C1 segment of cervical spinal cord (tissue), 14 donors: ENCODE measurements at regions not wholly inside any gene's neighbourhood (a gene's known extent, or its start where the extent isn't known, plus 50 kb on each side); places are given as distances from the start of the nearest gene placed in this dataset.
A peak's percentile ranks its signal among the peaks of the same experiment; 100 is the strongest.
"Not testable (repeated sequence)": the region's sequence is repeated elsewhere in the genome, so short reads cannot be mapped to it uniquely, and the experiment has no call there.

Experiments used
- DNase-seq, 14 donors: peaks; one replicate each; lab custom pipeline; 2025; lab: John Stamatoyannopoulos, UW

DNA sequence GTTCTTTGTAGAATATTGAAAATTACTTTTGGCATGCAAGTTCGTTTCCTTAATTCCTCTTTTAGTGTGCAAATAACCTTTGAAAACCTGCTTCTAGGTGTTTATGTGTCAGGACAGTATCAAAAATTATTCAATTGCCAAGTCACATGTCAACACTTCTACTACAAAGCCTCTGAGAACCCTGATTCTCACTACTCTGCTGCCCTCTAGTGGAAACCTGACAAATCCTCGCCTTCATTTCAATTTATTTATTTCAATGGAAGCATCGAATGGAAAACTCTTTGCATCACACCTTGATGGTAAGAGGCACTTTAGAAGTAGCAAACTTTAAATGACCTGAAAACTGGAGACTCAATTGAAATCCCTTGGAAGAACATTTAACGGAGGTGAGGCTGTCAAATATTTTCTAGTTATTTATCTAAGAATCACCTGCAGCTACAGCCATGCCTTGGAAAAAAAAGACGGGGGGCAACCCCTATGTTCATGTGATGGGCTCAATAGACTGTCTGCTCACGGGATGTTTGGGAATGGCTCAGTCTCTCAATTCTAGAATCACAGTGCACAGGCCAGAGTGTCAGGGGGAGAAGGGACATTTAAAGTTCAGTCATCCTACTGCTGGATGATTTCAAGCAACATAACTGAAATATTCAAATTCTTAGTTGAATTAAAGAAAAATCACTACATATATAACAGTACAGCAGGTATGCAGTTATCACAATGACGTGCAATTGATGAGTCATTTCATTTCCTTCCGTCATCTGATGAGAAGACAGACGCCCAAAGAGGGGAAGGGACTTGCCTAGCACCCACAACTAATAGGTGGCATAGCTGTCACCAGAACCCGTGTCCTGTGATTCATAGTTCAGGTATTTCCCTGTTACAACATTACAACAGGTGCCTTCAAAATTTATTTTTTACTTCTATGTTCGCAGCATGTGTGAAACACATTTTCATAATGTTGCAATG is 563.9 kb downstream of the TOX3 start:
- peak in 8 of 14 donors; percentile 1 to 33 (median 6) for DNase-seq

DNA sequence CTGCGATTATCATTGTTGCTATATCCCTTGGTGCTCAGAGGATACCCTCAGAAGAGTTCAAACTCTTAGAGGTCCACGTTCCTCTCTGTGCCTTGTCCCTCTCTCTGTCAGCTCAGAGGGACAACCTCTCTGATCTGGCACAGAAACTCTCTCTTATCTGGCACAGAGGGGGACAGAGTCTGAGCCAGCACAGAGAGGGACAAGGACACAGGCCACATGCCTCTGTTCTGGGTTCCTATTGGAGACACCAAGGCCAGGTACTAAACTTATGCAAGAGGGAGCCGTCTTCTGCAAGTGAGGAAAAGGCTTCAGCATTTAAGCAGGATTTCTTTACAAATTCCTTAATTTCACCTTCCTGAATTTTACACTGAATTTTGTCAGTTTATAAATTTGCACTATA is 565.2 kb downstream of the TOX3 start:
- DNase-seq, result no peak

DNA sequence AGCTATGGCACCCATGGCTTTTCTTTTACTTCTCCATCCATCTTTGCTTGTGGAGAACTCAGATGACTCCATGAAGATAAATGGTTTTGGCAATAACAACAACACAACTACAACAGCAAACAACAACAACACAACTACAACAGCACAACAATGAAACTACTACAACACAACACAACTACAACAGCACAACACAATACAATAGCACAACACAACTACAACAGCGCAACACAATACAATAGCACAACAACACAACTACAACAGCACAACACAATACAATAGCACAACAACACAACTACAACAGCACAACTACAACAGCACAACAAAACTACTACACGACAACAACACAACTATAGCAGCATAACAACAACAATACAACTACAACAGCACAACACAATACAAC is 569.4 kb downstream of the TOX3 start:
- not testable (repeated sequence) for DNase-seq

DNA sequence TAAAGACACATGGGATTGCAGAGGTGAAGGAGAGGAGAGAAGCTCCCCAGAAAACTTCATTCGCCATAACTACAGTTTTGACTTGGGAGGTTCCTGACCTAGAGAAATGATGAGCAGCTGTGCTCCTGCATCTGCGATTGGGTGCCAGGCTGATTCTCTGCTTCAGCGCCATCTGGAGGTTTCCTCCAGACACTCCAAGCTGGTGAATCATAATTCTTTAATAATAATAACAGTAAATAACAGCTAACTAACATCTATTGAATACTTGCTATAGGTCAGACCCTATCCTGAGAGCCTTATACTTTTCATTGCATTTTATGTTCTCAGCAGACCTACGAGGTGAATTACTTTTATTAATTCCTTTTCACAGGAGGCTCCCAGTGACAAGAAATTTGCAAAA is 575.8 kb downstream of the TOX3 start:
- DNase-seq, result no peak

DNA sequence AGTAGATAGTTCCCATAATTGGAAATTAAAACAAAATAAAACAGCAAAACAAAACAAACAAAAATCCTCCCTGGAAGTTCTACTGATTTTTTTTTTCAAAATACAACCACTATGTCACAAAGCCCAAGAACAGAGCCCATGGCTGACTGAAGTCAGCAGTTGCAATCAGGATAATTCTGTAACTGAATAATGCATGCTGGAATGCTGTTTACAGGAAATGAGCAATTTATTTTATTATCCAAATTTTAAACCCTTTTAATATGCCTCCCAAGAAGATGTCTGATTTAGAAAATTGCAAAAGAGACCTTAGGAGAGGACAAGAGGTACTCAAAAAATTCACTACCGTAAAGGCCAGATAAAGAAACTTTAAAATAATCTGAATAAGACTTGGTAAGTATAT is 578.2 kb downstream of the TOX3 start:
- DNase-seq, result no peak

DNA sequence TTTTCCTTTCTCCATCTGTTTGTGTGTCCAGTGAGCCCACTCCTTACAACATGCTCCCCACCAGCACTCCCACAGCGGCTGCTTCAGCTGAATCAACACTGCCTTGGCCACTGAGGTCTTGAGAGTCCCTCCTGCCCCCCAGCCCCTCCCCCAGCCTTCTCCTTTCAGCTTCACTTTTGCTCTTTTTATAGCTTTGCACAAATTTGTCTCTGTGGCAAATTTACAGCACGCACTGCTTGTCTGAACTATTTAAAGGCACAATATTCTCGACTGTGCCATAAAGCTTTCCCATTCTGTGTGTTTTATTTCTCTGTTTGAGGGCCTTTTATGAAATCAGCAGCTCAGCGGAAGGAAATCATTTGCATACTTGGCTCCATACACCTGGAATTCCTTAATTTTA is 579.3 kb downstream of the TOX3 start:
- DNase-seq, result no peak

DNA sequence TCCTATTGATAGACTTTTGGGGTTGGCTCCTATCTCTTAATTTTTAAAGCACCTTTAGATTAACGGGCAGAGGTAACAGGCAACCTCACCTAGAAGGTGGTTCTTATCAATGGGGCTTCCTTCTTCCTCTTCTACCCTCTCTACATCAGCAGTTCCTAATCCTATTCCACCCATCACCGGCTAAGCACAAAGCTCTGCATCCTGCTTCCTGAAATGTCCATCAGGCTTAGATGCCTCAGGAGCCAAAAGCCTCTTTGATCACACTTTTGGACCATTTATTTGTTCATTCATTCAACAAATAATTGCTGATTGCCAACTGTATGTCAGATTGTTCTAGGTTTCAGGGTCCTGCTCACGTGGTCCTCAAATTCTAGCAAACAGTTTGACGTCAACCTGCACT is 586.0 kb downstream of the TOX3 start:
- DNase-seq, result no peak

DNA sequence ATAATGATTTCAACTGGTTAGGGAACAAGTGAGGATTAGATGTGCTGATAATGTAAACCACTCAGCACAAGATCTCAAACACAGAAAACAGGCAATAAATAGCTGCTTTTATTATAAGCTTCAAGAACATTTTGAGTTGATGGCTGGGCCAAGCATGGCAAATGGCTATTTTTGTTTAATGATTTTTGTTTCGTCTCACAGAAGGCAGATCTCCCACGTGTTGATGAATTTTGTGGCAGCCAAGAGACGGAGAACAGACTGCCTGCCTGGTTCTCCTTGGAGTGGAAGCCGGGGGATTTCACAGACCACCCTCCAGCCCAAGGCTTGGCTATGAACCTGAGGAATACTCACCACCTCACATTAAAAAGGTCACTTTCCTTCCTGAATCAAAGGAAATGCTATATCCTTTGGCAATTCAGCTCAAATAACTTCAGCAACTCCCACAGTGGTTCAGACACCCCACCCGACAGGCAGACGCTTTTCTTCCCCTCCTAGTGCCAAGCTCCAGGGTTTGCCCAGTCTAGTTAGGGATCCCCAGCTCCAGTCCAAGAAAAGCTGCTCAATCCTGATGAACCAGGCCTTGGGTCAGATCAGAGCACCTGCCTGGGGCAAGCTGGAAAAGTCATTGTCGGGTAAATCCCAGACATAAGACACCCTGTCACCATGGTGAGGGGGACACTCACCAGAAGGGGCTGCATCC is 593.5 kb downstream of the TOX3 start:
- no peak for DNase-seq

DNA sequence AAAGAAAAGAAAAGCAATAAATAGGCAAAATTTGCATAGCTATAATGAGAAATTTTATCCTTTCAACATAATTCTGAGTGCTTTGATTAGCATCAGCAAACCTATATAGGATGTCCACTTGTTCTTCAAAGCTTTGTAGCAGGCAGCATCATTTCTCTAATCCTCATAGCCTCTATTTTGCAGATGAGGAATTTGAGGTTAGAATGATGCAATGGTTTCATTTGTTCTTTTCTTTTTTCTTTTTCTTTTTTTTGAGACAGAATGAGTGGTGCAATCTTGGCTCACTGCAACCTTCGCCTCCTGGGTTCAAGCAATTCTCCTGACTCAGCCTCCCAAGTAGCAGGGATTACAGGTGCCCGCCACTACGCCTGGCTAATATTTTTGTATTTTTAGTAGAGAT is 594.4 kb downstream of the TOX3 start:
- no peak for DNase-seq

DNA sequence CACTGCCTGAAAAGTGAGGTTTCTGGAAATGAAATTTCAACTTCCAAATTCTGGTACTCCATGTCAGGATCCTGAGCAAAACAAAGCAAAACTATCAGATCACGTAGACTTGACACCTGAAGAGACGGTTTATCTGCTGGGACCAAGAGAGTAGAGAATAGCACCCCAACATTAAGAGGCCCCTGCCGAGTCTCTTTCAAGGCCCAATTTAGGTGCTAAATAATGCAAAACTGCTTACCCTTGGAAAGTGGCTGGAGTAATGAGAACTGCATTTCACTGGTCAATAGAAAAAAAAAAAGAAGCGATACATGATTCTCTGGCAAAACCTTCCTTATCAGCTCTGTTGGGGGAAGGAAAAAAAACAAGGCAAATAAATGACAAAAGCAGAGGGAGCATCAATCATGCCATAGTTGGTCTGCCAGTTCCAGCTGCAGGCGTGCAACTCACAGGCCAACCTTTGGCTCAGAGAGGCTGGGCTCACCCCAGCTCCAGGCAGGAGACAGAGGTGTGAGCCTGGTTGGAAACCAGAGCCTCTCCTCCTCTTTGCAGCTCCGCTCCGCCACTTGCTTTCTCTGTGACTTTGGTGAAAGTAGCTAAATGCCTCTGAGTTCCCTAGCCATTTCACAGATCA is 595.2 kb downstream of the TOX3 start:
- no peak for DNase-seq

DNA sequence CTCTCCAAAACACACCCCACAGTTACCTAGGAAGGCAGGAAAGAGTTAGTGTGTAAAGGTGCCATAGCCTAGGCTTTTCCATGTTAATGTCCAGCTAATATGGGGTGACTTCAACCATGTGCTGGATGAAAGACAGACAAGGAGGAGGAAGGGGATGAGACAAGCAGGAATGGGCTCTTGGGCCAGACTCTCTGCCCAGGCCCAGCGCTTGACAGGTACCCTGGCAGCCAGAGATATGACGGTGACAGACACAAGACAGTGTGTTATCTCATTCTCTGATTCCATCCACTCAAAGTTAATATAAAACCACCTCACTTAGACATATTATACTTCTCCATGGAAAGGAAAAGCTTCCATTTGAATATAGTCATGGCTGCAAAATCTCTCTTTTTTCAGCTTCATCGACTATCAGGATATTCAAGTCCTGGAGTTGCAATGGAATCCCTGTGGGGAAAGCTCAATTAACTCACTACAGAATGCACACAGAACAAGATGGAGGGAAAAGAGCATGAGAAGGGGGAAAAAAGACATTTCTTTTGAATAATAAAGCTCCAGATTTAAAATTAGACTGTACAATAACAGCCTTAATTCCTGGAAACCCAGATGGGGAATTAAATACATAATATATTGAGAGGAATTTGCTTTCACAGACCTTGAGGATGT is 596.7 kb downstream of the TOX3 start:
- no peak for DNase-seq

DNA sequence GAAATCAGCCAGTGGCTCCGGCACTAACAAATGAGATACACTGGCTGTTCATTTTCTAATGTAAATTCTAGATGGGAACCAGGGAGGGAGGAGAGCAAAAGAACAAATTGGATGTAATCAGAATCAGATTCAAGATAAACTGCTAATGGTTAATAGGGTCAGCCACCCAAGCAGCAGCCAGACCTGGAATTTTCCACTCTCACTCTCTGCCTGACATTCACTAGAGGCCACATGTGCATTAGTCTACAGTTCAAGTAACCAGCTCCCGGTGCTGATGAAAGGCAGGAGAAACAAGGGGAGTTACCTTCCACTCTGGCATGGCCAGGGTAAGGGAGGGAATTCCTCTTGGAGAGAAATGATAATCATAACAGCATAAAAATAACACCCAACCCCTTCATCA is 597.7 kb downstream of the TOX3 start:
- no peak for DNase-seq

DNA sequence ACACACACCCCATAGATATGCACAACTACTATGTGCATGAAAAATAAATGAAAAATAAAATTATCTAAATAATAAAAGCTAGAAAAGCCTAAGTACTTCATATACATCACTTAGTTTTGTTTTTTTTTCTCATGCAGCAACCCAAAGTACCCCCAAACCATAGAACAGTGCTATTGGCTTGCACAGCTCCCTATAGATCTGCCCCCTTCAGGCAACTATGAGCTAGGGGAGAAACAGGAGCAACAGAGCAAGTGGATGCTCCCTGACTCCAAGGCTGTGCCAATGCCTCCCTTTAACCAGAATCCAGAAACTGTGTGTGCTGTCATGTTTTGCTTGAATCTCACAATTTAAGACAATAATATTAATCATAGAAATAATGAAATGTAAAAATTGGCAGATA is 605.5 kb downstream of the TOX3 start:
- DNase-seq, result no peak

DNA sequence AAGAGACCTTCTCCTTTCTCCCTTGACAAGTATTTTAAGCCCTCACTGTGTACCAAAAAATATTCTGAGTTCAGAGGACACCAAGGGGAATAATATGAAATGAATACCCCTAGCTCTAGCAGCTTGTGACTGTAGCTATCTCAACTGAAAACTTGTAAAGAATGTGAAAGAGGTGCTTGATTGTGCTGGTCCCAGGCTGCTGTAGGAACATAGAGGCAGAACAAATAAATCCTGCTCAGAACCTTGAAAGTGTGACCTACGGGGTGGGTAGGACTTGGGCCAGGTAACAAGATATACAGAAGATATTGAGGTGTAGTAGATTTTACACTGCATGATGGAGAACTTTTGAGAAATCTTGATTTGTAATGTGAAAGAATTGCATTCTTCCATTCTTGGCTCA is 606.8 kb downstream of the TOX3 start:
- DNase-seq, result no peak

DNA sequence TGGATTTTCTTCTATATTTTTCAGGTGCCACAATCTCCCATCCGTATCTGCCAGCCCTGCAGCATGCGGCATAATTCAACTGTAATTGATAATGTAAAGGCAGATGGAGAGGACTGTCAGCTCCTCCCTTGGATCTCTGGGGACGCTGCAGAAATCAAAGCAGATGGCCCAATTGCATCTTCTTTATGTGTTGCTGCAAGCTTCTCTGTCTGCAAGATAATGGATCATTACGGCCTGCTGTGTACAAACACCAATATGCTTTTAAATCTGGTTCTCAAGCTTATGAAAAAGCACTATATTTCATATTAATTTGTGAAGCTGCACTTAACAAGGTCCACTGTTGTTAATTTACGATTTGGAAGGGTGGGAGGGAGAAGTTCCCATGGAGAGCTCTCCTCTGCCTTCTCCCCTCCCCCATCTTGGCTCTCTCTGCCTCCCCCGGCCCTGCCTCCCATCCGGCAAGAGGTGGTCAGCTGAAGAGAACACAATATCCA is 607.5 kb downstream of the TOX3 start:
- DNase-seq, result no peak

DNA sequence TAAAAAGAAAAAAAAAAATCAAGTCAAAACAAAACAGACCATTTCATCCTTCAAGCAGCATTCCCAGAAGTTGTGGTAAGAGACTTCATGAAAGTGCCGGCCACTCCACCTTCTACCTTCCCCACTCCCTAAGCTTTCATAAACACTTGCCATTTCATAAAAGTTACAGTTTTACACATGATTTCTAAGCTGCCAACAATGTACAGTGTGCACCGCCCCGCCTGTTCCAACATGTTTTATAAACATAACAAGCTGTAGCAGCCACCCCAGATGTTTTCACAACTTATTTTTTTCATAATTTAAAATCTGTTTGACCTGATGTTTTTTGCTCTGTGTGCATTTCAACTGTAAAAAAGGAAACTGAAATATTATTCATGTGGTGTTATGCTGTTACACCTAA is 608.1 kb downstream of the TOX3 start:
- DNase-seq, result no peak

DNA sequence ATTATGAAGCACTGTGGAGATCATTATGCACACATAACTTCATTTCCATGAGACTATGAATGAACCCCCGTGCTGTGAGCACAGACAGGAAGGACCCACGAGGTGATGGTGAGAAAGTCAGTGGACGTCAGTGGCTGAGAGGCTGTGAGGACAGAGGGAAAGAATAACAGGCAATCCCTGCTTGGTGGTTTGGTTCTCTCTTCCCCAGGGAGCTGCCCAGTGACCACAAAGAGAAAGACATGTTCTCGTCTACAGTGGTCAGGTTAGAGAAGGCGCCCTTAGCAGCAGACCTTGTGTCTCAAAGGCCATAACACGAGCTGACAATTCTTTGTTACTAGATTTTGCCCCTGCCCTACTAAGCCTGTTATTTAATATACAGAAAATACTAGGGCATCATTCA is 609.2 kb downstream of the TOX3 start:
- no peak for DNase-seq

DNA sequence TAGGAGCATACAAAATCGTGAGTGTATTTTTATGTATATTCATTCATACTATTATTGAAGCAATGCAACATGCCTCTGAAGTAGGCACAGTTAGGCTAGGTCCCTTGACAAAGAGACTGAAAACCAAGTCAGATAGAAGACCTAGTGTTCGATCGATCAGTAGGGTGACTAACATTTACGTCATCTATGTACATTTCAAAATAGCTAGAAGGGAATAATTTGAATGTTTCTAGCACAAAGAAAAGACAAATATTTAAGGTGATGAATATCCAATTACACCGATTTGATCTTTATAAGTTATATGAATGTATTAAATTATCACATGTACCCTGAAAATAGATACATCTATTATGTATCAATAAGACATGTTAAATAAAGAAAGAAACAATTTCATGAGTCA is 610.1 kb downstream of the TOX3 start:
- DNase-seq, result no peak

DNA sequence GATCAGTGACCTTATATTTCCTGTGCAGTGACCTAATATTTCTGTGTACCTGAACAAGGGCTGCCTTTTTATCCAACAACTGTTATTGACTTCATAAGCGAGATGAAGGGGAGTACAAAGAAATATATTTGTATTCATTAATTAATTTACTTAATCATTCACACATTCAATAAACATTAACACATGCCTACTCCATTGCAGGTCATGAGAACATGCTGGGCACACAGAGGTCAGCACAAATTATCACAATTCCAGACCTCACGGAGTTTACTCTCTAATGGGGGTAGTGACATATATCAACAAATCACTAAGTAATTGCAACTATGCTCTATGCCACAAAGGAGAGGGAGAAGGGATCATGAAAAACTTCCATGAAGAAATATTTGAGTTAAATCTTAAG is 614.6 kb downstream of the TOX3 start:
- DNase-seq, result no peak

DNA sequence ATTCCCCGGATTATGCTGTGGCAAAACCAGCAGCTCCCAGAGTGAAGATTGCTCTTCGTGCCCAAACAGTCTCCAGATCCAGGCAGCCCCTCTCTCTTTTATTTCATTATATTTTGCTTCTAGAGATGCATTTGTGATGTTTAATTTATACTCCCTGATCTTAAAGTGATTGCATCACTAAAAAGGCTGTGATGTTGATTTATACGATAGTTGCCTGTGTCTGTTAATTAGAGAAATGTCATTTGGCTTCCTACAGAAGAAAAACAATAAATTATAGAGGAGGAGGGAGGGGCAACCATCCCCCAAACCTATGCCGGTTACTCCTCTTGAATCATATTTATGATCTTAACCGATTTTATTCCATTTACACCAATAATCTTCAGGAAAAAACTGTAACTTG is 615.3 kb downstream of the TOX3 start:
- DNase-seq, result no peak

DNA sequence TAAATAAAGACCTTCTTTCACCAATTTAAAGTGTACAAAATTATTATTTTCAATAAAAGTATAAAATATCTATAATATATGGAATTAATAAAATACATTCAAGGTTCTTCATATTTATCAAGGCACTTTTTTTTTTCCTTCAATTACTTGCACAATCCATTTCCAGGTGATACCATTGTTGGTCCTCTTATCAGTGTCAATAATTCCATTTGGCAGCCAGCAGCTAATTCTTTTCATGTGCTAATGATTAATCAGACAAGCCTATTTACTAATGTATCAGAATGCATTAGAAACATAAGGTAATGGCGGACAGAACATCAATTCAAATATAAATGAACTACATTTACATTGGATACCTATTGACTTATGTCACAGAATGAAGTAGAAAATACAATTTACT is 622.2 kb downstream of the TOX3 start:
- DNase-seq, result no peak

DNA sequence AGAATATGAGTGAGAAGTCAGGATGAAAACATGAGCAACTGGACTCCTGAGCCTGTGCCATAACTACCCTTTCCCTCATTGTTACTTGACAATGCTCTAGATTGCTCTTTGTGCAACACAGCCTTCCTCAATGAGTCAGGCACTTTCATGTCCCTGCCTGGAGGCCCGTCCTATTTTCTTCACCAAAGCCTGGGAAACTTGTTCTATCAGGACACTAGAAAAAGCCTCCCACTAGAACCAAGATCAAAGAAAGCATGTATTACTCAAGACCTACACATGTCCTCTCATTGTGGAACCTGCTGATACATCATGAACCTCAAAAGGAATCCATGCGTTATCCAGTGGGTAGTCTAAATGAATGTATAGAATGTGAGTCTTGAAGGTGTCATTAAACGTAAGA is 624.5 kb downstream of the TOX3 start:
- no peak for DNase-seq
